ENCODE measurements at regions not wholly inside any gene's neighbourhood (a gene's known extent, or its start where the extent isn't known, plus 50 kb on each side); places are given as distances from the start of the nearest gene placed in this dataset.
"Not testable (repeated sequence)": the region's sequence is repeated elsewhere in the genome, so short reads cannot be mapped to it uniquely, and the experiment has no call there.

- no peak for DNase-seq
These were observed 232.1 kb upstream of the TRIB2 start for GRCh38 chr2:12484536-12485115.

GRCh38 chr2:12486205-12487118 lies 230.3 kb upstream of the TRIB2 start:
- DNase-seq, result peak in 1 of 3 donors; percentile 35

- DNase-seq, result no peak
These were observed 229.3 kb upstream of the TRIB2 start for GRCh38 chr2:12487253-12488004.

DNA sequence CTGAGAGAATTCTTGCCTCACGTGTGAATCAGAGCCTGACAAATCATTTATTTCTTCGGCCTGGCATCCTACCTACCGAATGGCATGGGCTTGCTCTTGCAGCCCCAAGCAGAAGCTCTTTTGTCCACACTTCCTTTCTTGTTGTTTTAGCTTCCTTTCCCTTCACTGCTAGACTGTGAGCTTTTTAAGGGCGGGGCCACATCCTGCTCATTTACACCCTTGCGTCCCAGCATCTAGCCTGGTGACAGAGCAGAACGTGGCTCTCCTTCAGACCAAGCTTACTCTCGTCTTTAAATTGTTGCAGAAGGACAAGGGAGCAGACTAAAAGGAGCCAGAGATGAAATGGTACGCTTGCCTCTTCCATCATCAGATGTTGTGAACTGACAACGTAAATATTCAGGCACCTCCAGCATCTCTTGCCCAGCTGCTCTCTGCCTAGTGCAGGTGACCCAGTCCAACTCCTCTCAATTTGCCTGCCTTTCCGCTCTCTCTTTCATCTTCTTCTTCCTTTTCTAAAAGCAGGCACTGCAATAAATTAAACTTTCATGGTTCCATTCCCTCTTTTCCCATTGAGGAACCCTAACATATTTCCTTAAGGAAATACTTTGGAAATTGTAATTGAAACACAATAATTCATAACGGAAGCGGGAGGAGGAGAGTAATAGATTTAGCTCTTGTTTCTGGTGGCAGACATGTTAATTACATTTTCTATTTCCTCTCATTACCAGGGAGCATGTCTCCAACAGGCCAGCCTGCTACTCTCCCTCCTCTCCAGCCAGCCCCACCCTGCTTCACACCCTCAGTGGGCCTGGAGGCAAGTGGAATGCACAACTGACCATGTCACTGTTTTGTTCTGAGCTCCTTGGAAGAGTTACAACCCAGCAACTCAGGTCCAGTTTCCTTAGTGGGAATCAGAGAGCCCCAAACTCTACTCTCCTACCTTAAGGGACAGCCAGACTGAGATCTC lies 228.1 kb upstream of the TRIB2 start:
- no peak for DNase-seq

DNA sequence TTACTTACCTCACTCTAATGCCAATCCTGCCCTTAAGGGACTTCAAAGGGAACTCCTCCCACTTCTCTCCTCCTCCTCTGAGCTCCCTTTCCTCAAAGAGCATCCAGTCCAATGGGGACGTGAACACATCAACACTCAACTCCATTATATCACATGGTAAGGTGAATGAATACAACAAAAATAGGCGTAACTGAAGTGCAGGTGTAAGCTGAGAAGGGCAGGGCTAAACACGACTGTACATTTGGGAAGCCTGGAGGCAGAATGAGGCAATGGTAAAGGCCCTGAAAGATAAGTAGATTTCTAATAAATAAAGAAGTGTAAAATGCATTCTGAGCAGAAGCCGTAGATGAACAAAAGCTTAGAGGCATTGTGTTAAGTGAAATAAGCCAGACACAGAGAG lies 226.1 kb upstream of the TRIB2 start:
- no peak for DNase-seq

- not testable (repeated sequence) for DNase-seq
These were observed 224.4 kb upstream of the TRIB2 start for GRCh38 chr2:12492360-12492759.

GRCh38 chr2:12493031-12493513 lies 223.7 kb upstream of the TRIB2 start:
- peak; percentile 80 to 86 (median 85) for DNase-seq

DNA sequence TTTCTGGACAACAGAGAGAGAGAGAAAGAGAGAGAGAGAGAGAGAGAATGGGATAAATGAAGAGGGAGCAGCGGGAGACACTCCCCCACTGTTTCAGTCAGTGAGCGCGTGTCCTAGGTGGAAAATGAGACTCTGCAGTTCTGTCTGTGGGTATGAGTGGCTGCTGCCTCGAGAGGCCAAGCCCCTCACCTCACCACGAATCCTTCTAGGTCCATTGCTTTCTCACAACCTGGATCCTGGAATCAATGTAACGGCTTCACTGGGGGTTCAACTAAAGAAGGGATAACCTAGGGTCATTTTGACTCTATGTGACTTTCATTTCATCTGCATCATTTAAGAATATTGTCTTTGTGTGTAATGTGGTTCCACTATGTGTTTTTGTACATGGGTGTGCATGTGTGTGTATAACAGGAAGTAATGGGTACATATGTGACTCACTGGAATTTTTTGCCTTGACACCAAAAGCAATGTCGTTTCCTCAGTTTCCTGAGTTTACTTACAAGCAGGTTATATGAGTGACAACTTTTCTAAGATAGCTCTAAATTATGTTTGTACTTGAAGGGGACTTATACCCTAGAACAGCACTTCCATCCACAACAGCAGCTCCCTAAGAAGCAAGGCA lies 221.4 kb upstream of the TRIB2 start:
- peak in 2 of 3 donors; percentile 43 to 51 for DNase-seq

DNA sequence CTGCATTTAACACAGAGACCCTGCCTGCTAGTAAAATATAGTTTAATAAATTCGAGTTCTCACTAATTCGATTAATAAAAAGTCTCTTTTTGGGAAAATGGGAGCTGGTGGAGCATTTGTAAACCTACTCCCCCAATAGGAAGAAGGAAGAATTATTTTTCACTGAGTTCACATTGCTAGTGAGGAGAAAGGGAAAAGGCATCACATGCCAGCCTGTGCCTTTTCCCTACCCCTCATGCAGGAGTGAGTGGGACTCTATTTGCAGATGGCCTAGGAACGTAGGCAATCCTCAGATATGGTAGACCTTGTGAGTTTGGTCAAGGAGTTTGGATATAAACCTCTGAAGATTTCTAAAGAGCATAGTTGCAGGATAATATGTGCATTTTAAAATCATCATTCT lies 218.4 kb upstream of the TRIB2 start:
- DNase-seq, result no peak

DNA sequence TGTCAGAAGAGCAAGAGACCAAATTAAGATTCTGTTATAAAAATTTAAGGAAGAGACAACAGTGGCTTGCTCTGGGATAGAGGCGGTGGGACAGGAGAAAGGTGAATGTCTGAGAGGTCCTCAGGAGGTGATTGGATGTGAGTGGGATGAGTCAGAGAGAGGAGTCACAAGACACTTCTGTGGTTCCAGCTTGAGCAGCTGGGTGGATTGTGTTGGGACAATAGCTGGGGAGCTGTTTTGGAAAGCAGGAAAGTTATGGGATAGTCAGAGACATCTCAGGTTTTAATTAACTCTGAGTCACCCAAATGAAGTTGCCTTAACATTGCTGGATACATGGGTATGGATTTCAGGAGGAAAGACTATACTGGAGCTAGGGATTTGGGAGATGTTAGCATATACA lies 218.0 kb upstream of the TRIB2 start:
- no peak for DNase-seq

DNA sequence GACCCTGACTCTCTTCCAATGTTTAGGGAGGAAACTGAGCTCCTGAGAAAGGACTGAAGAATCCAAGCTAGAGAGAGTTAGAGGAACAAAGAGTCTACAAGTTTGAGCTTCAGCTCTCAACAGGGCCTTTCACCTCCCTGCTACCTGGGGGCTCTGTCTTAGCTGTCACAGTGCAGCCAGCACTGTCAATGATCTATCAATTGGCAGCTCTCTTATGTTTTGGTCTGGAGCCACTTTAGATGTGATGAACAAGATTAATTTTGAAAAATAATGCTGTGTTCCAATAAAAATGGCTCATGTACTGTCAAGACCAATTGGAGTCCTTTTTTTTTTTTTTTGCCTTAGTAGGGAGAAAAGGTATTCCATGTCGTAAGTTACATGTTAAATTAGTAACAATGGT lies 215.8 kb upstream of the TRIB2 start:
- DNase-seq, result no peak

GRCh38 chr2:12501469-12502158 lies 215.1 kb upstream of the TRIB2 start:
- DNase-seq, result peak; percentile 61 to 64 (median 62)

DNA sequence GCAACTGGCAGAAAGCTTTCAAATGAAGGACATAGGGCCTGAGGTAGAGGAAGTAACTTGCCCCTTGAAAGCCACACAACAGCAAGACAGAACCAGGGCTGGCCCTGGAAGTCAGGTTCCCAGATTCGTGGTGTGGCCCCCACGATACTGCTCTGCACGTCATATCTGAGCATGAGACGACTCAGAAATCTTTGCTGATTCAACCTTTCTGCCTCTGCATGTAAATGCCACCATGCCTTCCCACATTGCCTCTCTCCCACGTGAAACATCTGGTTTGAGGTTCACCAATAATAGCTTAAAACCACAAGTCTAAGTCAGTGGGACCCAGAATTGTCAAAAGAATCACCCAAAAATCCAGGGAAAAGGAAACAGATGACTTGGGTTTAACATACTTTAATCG lies 214.0 kb upstream of the TRIB2 start:
- peak; percentile 60 to 67 (median 67) for DNase-seq

GRCh38 chr2:12504443-12504842 lies 212.3 kb upstream of the TRIB2 start:
- DNase-seq, result peak; percentile 55 to 72 (median 60)

DNA sequence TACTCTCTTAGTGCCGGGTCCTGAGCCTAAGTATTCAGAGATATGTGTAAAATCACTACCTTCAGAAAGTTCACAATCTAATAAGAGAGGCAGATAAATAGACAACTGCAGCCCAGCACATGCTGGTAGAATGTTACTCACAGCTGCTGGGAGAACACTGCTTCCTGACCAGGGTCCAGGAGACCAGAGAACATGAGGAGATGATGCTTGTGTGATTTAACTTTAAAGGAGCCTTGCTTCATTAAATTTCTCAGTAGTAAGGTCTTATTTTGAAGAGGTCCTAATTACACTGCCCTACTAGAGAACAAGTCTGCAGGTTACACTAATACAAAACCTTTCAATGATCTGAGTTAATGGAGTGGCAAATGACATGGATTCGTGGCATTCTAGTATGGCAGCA lies 209.9 kb upstream of the TRIB2 start:
- no peak for DNase-seq

- peak; percentile 66 to 77 (median 76) for DNase-seq
These were observed 209.4 kb upstream of the TRIB2 start for GRCh38 chr2:12507295-12507694.

DNA sequence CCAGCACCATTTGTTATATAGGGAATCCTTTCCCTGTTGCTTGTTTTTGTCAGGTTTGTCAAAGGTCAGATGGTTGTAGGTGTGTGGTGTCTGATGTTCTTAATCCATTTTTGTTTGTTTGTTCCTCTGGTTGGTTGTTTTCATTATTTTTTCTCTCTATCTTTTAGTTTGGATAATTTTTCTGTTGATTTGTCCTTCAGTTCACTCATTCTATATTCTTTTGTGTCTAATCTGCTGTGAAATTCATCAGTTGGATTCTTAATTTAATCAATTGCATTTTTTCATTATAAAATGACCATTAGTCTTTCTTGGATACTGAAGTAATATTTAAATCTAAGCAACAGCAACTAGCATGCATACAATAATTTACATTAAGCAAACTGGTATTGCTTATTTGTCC lies 206.7 kb upstream of the TRIB2 start:
- no peak for DNase-seq

GRCh38 chr2:12513339-12513738 lies 203.4 kb upstream of the TRIB2 start:
- DNase-seq, result no peak

- DNase-seq, result no peak
These were observed 202.6 kb upstream of the TRIB2 start for GRCh38 chr2:12514168-12514567.

GRCh38 chr2:12514631-12515437 lies 201.9 kb upstream of the TRIB2 start:
- DNase-seq, result no peak

Data from suppressor macrophage treated with lipopolysaccharide for 1 hour (primary cell).